ENCODE measurements at regions not wholly inside any gene's neighbourhood (a gene's known extent, or its start where the extent isn't known, plus 50 kb on each side); places are given as distances from the start of the nearest gene placed in this dataset.

- H3K27ac Mint-ChIP-seq: no peak overlapping the region
- no peaks in the 10 kb centered on the region for H3K27me3 Mint-ChIP-seq (ENCODE audit: low read depth)
- no peak for TF ChIP-seq CTCF (IDR thresholded peaks at IDR 0.05; ENCODE audit: unreplicated experiment)
- H3K36me3 Mint-ChIP-seq: no peaks in the 10 kb centered on the region
- no peak for DNase-seq (ENCODE audit: low spot score in 2 of 2, unreplicated experiment in 2 of 2)
- peaks cover 17% of the 10 kb centered on the region for H3K4me1 Mint-ChIP-seq
- peaks cover 11% of the 10 kb centered on the region for H3K9me3 Mint-ChIP-seq
- no peak overlapping the region for H3K4me3 Mint-ChIP-seq
Measured at GRCh38 chr5:61627531-61627930, 295.5 kb downstream of the ZSWIM6 start.

GRCh38 chr5:61630908-61631307, 298.9 kb downstream of the ZSWIM6 start:
- DNase-seq (ENCODE audit: low spot score in 2 of 2, unreplicated experiment in 2 of 2): no peak
- H3K36me3 Mint-ChIP-seq: no peaks in the 10 kb centered on the region
- no peak for TF ChIP-seq CTCF (IDR thresholded peaks at IDR 0.05; ENCODE audit: unreplicated experiment)
- H3K27ac Mint-ChIP-seq: no peak overlapping the region
- H3K27me3 Mint-ChIP-seq (ENCODE audit: low read depth): no peaks in the 10 kb centered on the region
- no peak overlapping the region for H3K4me3 Mint-ChIP-seq
- peaks cover 7% of the 10 kb centered on the region for H3K4me1 Mint-ChIP-seq
- H3K9me3 Mint-ChIP-seq: peaks cover 11% of the 10 kb centered on the region

- no peaks in the 10 kb centered on the region for H3K36me3 Mint-ChIP-seq
- no peak overlapping the region for H3K27ac Mint-ChIP-seq
Measured at GRCh38 chr5:61631438-61631941, 299.4 kb downstream of the ZSWIM6 start.

GRCh38 chr5:61632064-61632463, 300.0 kb downstream of the ZSWIM6 start:
- DNase-seq (ENCODE audit: low spot score in 2 of 2, unreplicated experiment in 2 of 2): no peak

More at GRCh38 chr5:61631438-61631941, 299.4 kb downstream of the ZSWIM6 start:
- no peak for TF ChIP-seq CTCF (IDR thresholded peaks at IDR 0.05; ENCODE audit: unreplicated experiment)
- DNase-seq (ENCODE audit: low spot score in 2 of 2, unreplicated experiment in 2 of 2): no peak
- no peaks in the 10 kb centered on the region for H3K27me3 Mint-ChIP-seq (ENCODE audit: low read depth)
- no peak overlapping the region for H3K4me3 Mint-ChIP-seq
- peaks cover 8% of the 10 kb centered on the region for H3K4me1 Mint-ChIP-seq
- peaks cover 11% of the 10 kb centered on the region for H3K9me3 Mint-ChIP-seq

GRCh38 chr5:61635271-61635670, 303.2 kb downstream of the ZSWIM6 start:
- peaks cover 24% of the 10 kb centered on the region for H3K4me1 Mint-ChIP-seq
- H3K9me3 Mint-ChIP-seq: no peaks in the 10 kb centered on the region
- DNase-seq (ENCODE audit: low spot score in 2 of 2, unreplicated experiment in 2 of 2): no peak
- H3K27ac Mint-ChIP-seq: no peak overlapping the region
- TF ChIP-seq CTCF (IDR thresholded peaks at IDR 0.05; ENCODE audit: unreplicated experiment): no peak
- no peak overlapping the region for H3K4me3 Mint-ChIP-seq
- H3K36me3 Mint-ChIP-seq: no peaks in the 10 kb centered on the region
- no peaks in the 10 kb centered on the region for H3K27me3 Mint-ChIP-seq (ENCODE audit: low read depth)

More at GRCh38 chr5:61632064-61632463, 300.0 kb downstream of the ZSWIM6 start:
- H3K27me3 Mint-ChIP-seq (ENCODE audit: low read depth): no peaks in the 10 kb centered on the region
- H3K4me3 Mint-ChIP-seq: no peak overlapping the region
- peaks cover 11% of the 10 kb centered on the region for H3K9me3 Mint-ChIP-seq
- peaks cover 9% of the 10 kb centered on the region for H3K4me1 Mint-ChIP-seq
- no peak for TF ChIP-seq CTCF (IDR thresholded peaks at IDR 0.05; ENCODE audit: unreplicated experiment)
- no peak overlapping the region for H3K27ac Mint-ChIP-seq
- no peaks in the 10 kb centered on the region for H3K36me3 Mint-ChIP-seq

- no peak for TF ChIP-seq CTCF (IDR thresholded peaks at IDR 0.05; ENCODE audit: unreplicated experiment)
- H3K9me3 Mint-ChIP-seq: no peaks in the 10 kb centered on the region
- peaks cover 25% of the 10 kb centered on the region for H3K4me1 Mint-ChIP-seq
- H3K27me3 Mint-ChIP-seq (ENCODE audit: low read depth): peaks cover 4% of the 10 kb centered on the region
- no peak overlapping the region for H3K27ac Mint-ChIP-seq
- H3K36me3 Mint-ChIP-seq: no peaks in the 10 kb centered on the region
- no peak overlapping the region for H3K4me3 Mint-ChIP-seq
- no peak for DNase-seq (ENCODE audit: low spot score in 2 of 2, unreplicated experiment in 2 of 2)
Measured at GRCh38 chr5:61637566-61637965, 305.5 kb downstream of the ZSWIM6 start.

All from mesothelial cell of epicardium (in vitro differentiated cells).